Neural cell (in vitro differentiated cells): ENCODE measurements at regions not wholly inside any gene's neighbourhood (a gene's known extent, or its start where the extent isn't known, plus 50 kb on each side); places are given as distances from the start of the nearest gene placed in this dataset.
"Not testable (repeated sequence)": the region's sequence is repeated elsewhere in the genome, so short reads cannot be mapped to it uniquely, and the experiment has no call there.

Source experiments
- H2AFZ ChIP-seq: fragments of 200-600, 300-800 bp; sonication (generic), shearing (Covaris generic); 2 replicates; pipeline ENCODE4 v1.6.0; 2014; ENCODE audit warnings: low read depth, mild to moderate bottlenecking, antibody characterized with exemption, low read length, moderate library complexity
- H3F3A ChIP-seq: fragments of 200-600 bp; shearing (Covaris generic); 2 replicates; pipeline ENCODE4 v1.6.1; 2016; ENCODE audit warnings: mild to moderate bottlenecking, moderate library complexity, mixed read lengths, antibody characterized with exemption, low read length; ENCODE audit not compliant: insufficient read depth, poor library complexity, severe bottlenecking
- H3K27ac ChIP-seq: fragments of 200-600, 300-800 bp; sonication (generic), shearing (Covaris generic); 2 replicates; pipeline ENCODE4 v1.5.1; 2014; ENCODE audit warnings: mild to moderate bottlenecking, low read length, moderate library complexity
- H3K27me3 ChIP-seq: fragments of 300-800, 200-600 bp; sonication (generic), shearing (Covaris generic); 2 replicates; pipeline ENCODE4 v1.6.0; 2014; ENCODE audit warnings: mild to moderate bottlenecking, low read depth, low read length, moderate library complexity; ENCODE audit not compliant: insufficient read depth
- H3K36me3 ChIP-seq: fragments of 300-800, 200-600 bp; sonication (generic), shearing (Covaris generic); 2 replicates; pipeline ENCODE4 v1.5.1; 2014; ENCODE audit warnings: mild to moderate bottlenecking, antibody characterized with exemption, low read length, moderate library complexity; ENCODE audit not compliant: insufficient read depth
- H3K4me2 ChIP-seq: fragments of 300-800, 200-600 bp; sonication (generic), shearing (Covaris generic); 2 replicates; pipeline ENCODE4 v1.6.0; 2014; ENCODE audit warnings: mild to moderate bottlenecking, low read length
- H3K4me3 ChIP-seq: fragments of 300-800, 200-600 bp; sonication (generic), shearing (Covaris generic); 2 replicates; pipeline ENCODE4 v1.5.1; 2014; ENCODE audit warnings: mild to moderate bottlenecking, low read length, moderate library complexity
- H3K79me2 ChIP-seq: fragments of 200-600 bp; shearing (Covaris generic); replicated peaks from 2 replicates; pipeline ENCODE4 v1.6.0; 2014; ENCODE audit warnings: mild to moderate bottlenecking, low read length, moderate library complexity; ENCODE audit not compliant: insufficient read depth
- H3K9ac ChIP-seq: fragments of 300-800, 200-600 bp; sonication (generic), shearing (Covaris generic); 2 replicates; pipeline ENCODE4 v1.6.1; 2016; ENCODE audit warnings: mild to moderate bottlenecking, low read length, mixed read lengths
- H3K9me2 ChIP-seq: fragments of 200-600 bp; shearing (Covaris generic); 2 replicates; pipeline ENCODE4 v1.6.1; 2016; ENCODE audit warnings: mild to moderate bottlenecking, low read length, mixed read lengths; ENCODE audit not compliant: insufficient read depth
- H3K9me3 ChIP-seq: fragments of 200-600, 300-800 bp; sonication (generic), shearing (Covaris generic); 2 replicates; pipeline ENCODE4 v1.6.1; 2016; ENCODE audit warnings: mild to moderate bottlenecking, mixed run types, low read length, moderate library complexity, mixed read lengths
- H4K20me1 ChIP-seq: fragments of 200-600 bp; shearing (Covaris generic); 2 replicates; pipeline ENCODE4 v1.6.1; 2016; ENCODE audit warnings: mild to moderate bottlenecking, mixed run types; ENCODE audit not compliant: insufficient read depth
- EP300 ChIP-seq: fragments of 450-650 bp; conservative IDR thresholded peaks from 2 replicates; pipeline ENCODE4 v1.6.1; 2014; ENCODE audit warnings: antibody characterized with exemption, mild to moderate bottlenecking, moderate library complexity; ENCODE audit not compliant: poor library complexity, severe bottlenecking
- EZH2 ChIP-seq: fragments of 200-600, 300-800 bp; shearing (Covaris generic), sonication (generic); IDR thresholded peaks from 2 replicates; pipeline ENCODE4 v1.6.1; 2014; ENCODE audit warnings: antibody characterized with exemption, low read length, borderline replicate concordance, mild to moderate bottlenecking; ENCODE audit not compliant: insufficient read depth, poor library complexity, severe bottlenecking
- MXI1 ChIP-seq: fragments of 450-650 bp; conservative IDR thresholded peaks from 2 replicates; pipeline ENCODE4 v1.6.1; 2014; ENCODE audit warnings: antibody characterized with exemption, mild to moderate bottlenecking; ENCODE audit not compliant: poor library complexity, severe bottlenecking
- POLR2AphosphoS5 ChIP-seq: IDR thresholded peaks from 2 replicates; pipeline ENCODE4 v1.6.1; 2012
- RAD21 ChIP-seq: fragments of 450-650 bp; conservative IDR thresholded peaks from 2 replicates; pipeline ENCODE4 v1.6.1; 2014; ENCODE audit warnings: antibody characterized with exemption, mild to moderate bottlenecking, moderate library complexity
- SMC3 ChIP-seq: fragments of 450-650 bp; conservative IDR thresholded peaks from 2 replicates; pipeline ENCODE4 v1.6.1; 2014; ENCODE audit warnings: antibody characterized with exemption, mild to moderate bottlenecking, moderate library complexity; ENCODE audit not compliant: poor library complexity
- TAF1 ChIP-seq: IDR thresholded peaks from 2 replicates; pipeline ENCODE4 v1.6.1; 2012; ENCODE audit warnings: low read depth
- TF ChIP-seq, protein P1 (sequence below): IDR thresholded peaks from 2 replicates; pipeline ENCODE4 v1.6.1; 2012; ENCODE audit warnings: borderline replicate concordance
- TF ChIP-seq, protein P2 (sequence below): fragments of 450-650 bp; IDR thresholded peaks from 2 replicates; pipeline ENCODE4 v1.5.1; 2014; ENCODE audit warnings: antibody characterized with exemption, mild to moderate bottlenecking, moderate library complexity; ENCODE audit not compliant: poor library complexity, severe bottlenecking

DNA sequence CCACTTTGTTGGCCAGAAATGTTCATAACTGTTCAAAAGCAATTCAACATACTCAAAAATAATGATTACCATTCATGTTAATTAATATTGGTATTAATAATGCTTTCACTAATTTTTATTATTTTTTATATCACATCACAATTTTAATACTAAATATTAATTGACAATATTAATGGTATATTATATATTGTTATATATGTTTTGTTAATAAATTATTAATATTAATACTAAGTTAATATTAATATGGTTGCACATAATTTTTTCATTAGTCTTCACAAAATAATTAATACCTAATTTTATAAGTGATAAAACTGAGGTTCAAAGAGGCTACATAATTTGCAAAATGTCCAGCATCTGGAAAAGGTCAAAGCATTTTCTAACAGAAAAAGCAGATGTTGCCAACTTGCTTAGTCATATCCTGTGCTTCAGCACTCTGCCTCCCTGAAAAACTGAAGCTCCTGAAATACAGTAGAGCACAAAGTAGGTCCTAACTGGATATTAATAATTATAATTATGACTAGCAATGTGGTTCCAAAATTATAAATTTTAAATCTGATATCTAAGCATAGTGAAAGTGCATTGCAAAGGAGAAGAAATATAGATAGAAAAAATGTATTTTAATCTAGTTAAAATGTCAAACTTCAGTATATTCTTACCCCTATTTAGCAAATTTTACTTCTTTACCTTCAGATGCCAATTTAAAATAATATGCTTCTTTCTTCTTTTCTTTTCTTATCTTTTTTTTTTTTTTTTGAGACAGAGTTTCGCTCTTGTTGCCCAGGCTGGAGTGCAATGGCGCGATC is 123.2 kb upstream of the TNFSF4 start:
- no peaks in the 10 kb centered on the region for H3K27me3 ChIP-seq
- H3K4me3 ChIP-seq, result no peak overlapping the region
- no peaks in the 10 kb centered on the region for H3K9me3 ChIP-seq
- H3F3A ChIP-seq, result no peaks in the 10 kb centered on the region
- no peak overlapping the region for H3K4me2 ChIP-seq
- no peak overlapping the region for H3K27ac ChIP-seq
- no peaks in the 10 kb centered on the region for H3K36me3 ChIP-seq
- H3K9me2 ChIP-seq, result no peaks in the 10 kb centered on the region
- H3K79me2 ChIP-seq, result no peaks in the 10 kb centered on the region
- no peaks in the 10 kb centered on the region for H4K20me1 ChIP-seq
- no peak overlapping the region for H2AFZ ChIP-seq
- H3K9ac ChIP-seq, result no peak overlapping the region
- TF ChIP-seq RAD21 (no peak), SMC3 (no peak), EZH2 (no peak), POLR2AphosphoS5 (no peak), MXI1 (no peak), TAF1 (no peak), EP300 (no peak)
- TF ChIP-seq, protein P1, sequence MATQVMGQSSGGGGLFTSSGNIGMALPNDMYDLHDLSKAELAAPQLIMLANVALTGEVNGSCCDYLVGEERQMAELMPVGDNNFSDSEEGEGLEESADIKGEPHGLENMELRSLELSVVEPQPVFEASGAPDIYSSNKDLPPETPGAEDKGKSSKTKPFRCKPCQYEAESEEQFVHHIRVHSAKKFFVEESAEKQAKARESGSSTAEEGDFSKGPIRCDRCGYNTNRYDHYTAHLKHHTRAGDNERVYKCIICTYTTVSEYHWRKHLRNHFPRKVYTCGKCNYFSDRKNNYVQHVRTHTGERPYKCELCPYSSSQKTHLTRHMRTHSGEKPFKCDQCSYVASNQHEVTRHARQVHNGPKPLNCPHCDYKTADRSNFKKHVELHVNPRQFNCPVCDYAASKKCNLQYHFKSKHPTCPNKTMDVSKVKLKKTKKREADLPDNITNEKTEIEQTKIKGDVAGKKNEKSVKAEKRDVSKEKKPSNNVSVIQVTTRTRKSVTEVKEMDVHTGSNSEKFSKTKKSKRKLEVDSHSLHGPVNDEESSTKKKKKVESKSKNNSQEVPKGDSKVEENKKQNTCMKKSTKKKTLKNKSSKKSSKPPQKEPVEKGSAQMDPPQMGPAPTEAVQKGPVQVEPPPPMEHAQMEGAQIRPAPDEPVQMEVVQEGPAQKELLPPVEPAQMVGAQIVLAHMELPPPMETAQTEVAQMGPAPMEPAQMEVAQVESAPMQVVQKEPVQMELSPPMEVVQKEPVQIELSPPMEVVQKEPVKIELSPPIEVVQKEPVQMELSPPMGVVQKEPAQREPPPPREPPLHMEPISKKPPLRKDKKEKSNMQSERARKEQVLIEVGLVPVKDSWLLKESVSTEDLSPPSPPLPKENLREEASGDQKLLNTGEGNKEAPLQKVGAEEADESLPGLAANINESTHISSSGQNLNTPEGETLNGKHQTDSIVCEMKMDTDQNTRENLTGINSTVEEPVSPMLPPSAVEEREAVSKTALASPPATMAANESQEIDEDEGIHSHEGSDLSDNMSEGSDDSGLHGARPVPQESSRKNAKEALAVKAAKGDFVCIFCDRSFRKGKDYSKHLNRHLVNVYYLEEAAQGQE, result no peak
- TF ChIP-seq, protein P2, sequence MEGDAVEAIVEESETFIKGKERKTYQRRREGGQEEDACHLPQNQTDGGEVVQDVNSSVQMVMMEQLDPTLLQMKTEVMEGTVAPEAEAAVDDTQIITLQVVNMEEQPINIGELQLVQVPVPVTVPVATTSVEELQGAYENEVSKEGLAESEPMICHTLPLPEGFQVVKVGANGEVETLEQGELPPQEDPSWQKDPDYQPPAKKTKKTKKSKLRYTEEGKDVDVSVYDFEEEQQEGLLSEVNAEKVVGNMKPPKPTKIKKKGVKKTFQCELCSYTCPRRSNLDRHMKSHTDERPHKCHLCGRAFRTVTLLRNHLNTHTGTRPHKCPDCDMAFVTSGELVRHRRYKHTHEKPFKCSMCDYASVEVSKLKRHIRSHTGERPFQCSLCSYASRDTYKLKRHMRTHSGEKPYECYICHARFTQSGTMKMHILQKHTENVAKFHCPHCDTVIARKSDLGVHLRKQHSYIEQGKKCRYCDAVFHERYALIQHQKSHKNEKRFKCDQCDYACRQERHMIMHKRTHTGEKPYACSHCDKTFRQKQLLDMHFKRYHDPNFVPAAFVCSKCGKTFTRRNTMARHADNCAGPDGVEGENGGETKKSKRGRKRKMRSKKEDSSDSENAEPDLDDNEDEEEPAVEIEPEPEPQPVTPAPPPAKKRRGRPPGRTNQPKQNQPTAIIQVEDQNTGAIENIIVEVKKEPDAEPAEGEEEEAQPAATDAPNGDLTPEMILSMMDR, result no peak

DNA sequence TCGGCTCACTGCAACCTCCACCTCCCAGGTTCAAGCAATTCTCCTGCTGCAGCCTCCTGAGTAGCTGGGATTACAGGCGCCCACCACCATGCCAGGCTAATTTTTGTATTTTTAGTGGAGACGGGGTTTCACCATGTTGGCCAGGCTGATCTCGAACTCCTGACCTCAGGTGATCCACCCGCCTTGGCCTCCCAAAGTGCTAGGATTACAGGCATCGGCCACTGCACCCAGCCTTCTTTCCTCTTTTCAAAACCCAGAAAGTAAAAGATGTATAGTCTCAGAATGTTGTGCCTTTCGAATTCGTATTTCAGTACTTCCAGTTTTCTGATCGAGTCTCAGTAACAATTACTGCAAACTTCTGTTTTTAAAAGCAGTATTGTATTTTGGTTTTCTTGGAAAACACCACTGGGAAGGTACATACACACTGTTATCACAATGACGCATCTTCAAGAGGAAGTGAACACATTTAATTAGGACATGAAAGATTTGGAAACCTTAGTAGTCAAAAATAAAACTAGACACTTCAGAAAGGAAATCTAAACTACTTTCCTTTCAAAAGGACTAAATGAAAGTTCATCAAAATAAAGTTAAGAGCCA is 123.9 kb upstream of the TNFSF4 start:
- H3F3A ChIP-seq, H3K9me3 ChIP-seq, H3K36me3 ChIP-seq, H3K9me2 ChIP-seq, H3K4me3 ChIP-seq, H2AFZ ChIP-seq, H3K27ac ChIP-seq, H4K20me1 ChIP-seq, H3K9ac ChIP-seq, H3K4me2 ChIP-seq, H3K79me2 ChIP-seq, H3K27me3 ChIP-seq: not testable (repeated sequence)
